MM.1S (cell line): ENCODE measurements at regions not wholly inside any gene's neighbourhood (a gene's known extent, or its start where the extent isn't known, plus 50 kb on each side); places are given as distances from the start of the nearest gene placed in this dataset.

Source experiments
- EZH2 ChIP-seq: fragments of 300-600 bp; sonication (generic); optimal IDR thresholded peaks from 2 replicates; pipeline ENCODE3; 2017; ENCODE audit warnings: low read depth, mild to moderate bottlenecking, antibody characterized with exemption, low read length, mixed read lengths
- EZH2phosphoT487 ChIP-seq: fragments of 300-600 bp; sonication (generic); IDR thresholded peaks from 2 replicates; pipeline ENCODE4 v1.6.1; 2018; ENCODE audit warnings: antibody characterized with exemption, low read length

DNA sequence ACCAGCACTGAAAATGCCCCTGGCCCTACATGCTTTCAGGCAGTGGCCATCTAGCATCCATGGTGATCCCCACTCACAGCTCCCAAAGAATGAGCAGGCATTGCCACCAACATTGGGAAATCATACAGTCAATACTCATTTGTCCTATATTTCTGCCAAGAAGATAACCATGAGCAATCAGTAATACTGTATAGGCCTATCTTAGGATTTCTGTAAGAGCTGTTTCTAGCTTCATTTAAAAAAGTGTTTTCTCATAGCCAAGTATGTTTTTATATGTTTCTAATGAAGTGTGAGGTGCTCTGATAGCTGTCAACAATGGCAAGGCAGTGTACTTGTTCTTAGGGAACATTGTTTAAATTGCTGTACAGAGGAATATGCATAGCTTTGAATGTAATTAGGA, 428.7 kb downstream of the FGF9 start:
- TF ChIP-seq EZH2phosphoT487 (no peak), EZH2 (no peak)
